Caco-2 (cell line): ENCODE measurements at regions not wholly inside any gene's neighbourhood (a gene's known extent, or its start where the extent isn't known, plus 50 kb on each side); places are given as distances from the start of the nearest gene placed in this dataset.

ENCODE experiments used
- BruUV-seq: library from RNA; stranded (reverse); fragments of 400-500 nt; replicated peaks from 2 replicates; lab custom pipeline; 2021; lab: Mats Ljungman, UMichigan
- CTCF ChIA-PET: fragments of 300-600 bp; sonication (Branson Sonifier 250); formaldehyde crosslinking; loops from one replicate; lab custom pipeline; 2022; ENCODE audit warnings: antibody characterized with exemption; lab: Charles Lee
- POLR2A ChIA-PET: fragments of 300-600 bp; sonication (Branson Sonifier 250); formaldehyde crosslinking; loops from one replicate; lab custom pipeline; 2022; ENCODE audit warnings: antibody characterized with exemption; lab: Charles Lee
- DNase-seq, 2 experiments: peaks; one replicate each; pipeline versions ENCODE4 v3.0.0 to v3.0.0-alpha.2; 2020 to 2022
- H3K27me3 ChIP-seq: replicated peaks from 2 replicates; pipeline ENCODE4 v1.6.0; 2011; ENCODE audit warnings: low read length; ENCODE audit not compliant: control insufficient read depth, insufficient read depth
- H3K36me3 ChIP-seq: 2 replicates; pipeline ENCODE4 v1.5.1; 2011; ENCODE audit warnings: low read length; ENCODE audit not compliant: control insufficient read depth, insufficient read depth
- H3K4me1 ChIP-seq: fragments of 250-450 bp; sonication (Bioruptor Pico); 2 replicates; pipeline ENCODE4 v1.5.1; 2020; ENCODE audit warnings: mild to moderate bottlenecking
- H3K4me3 ChIP-seq: 2 replicates; pipeline ENCODE4 v1.5.1; 2011; ENCODE audit warnings: low read depth, mild to moderate bottlenecking, control low read depth, low read length
- H3K9me3 ChIP-seq: fragments of 250-450 bp; sonication (Bioruptor Pico); 2 replicates; pipeline ENCODE4 v1.5.1; 2020; ENCODE audit warnings: mild to moderate bottlenecking, moderate library complexity
- H3K27ac Mint-ChIP-seq: one replicate; pipeline ENCODE4 v1.8.0; 2022; ENCODE audit warnings: mixed read lengths; ENCODE audit not compliant: unreplicated experiment
- H3K27me3 Mint-ChIP-seq: one replicate; pipeline ENCODE4 v1.8.0; 2022; ENCODE audit warnings: mixed read lengths; ENCODE audit not compliant: insufficient read depth, unreplicated experiment
- H3K36me3 Mint-ChIP-seq: one replicate; pipeline ENCODE4 v1.8.0; 2022; ENCODE audit warnings: mild to moderate bottlenecking, mixed read lengths; ENCODE audit not compliant: insufficient read depth, unreplicated experiment
- H3K4me1 Mint-ChIP-seq: one replicate; pipeline ENCODE4 v1.8.0; 2022; ENCODE audit warnings: low read depth, mixed read lengths; ENCODE audit not compliant: unreplicated experiment
- H3K4me3 Mint-ChIP-seq: one replicate; pipeline ENCODE4 v1.8.0; 2022; ENCODE audit warnings: mild to moderate bottlenecking, moderate library complexity, mixed read lengths; ENCODE audit not compliant: unreplicated experiment
- H3K9me3 Mint-ChIP-seq: one replicate; pipeline ENCODE4 v1.8.0; 2022; ENCODE audit warnings: mixed read lengths; ENCODE audit not compliant: unreplicated experiment
- intact Hi-C: fragments of 100-400 bp; cut with micrococcal nuclease; formaldehyde crosslinking; loops from one replicate; pipeline ENCODE4 v1.10.0; 2022; ENCODE audit not compliant: unreplicated experiment
- TF ChIP-seq, protein P1 (sequence below), 2 experiments: fragments of 200-600 bp in 1 of 2; IDR thresholded peaks; 1 replicate in 1 of 2; 2 replicates in 1 of 2; pipeline versions ENCODE4 v1.5.1 to v1.8.0; 2011 to 2022; ENCODE audit warnings: antibody characterized with exemption in 1 of 2, control low read depth in 1 of 2, inconsistent platforms in 1 of 2, low read depth in 1 of 2, low read length in 1 of 2, mild to moderate bottlenecking in 1 of 2, moderate library complexity in 1 of 2; ENCODE audit not compliant: insufficient read depth in 1 of 2, severe bottlenecking in 1 of 2, unreplicated experiment in 1 of 2

GRCh38 chr10:77687621-77688020, 50.0 kb upstream of the KCNMA1 start:
- TF ChIP-seq, protein P1, sequence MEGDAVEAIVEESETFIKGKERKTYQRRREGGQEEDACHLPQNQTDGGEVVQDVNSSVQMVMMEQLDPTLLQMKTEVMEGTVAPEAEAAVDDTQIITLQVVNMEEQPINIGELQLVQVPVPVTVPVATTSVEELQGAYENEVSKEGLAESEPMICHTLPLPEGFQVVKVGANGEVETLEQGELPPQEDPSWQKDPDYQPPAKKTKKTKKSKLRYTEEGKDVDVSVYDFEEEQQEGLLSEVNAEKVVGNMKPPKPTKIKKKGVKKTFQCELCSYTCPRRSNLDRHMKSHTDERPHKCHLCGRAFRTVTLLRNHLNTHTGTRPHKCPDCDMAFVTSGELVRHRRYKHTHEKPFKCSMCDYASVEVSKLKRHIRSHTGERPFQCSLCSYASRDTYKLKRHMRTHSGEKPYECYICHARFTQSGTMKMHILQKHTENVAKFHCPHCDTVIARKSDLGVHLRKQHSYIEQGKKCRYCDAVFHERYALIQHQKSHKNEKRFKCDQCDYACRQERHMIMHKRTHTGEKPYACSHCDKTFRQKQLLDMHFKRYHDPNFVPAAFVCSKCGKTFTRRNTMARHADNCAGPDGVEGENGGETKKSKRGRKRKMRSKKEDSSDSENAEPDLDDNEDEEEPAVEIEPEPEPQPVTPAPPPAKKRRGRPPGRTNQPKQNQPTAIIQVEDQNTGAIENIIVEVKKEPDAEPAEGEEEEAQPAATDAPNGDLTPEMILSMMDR (IDR thresholded peaks at IDR 0.05; ENCODE audit: insufficient read depth in 1 of 2, low read depth in 1 of 2, low read length in 1 of 2, severe bottlenecking in 1 of 2, unreplicated experiment in 1 of 2), result no peak
- no peaks in the 10 kb centered on the region for H3K36me3 ChIP-seq
- H3K9me3 ChIP-seq, result no peaks in the 10 kb centered on the region
- intact Hi-C loops, result no loop called here
- CTCF ChIA-PET, result interaction anchor here (0.5 kb wide), 1 partner anchor 1048 kb away, joined by 3 read pairs; no protein-coding TSS in a partner anchor
- DNase-seq, result no peak
- Mint-ChIP-seq H3K9me3 (no peaks in the 10 kb centered on the region), H3K4me1 (no peaks in the 10 kb centered on the region), H3K27ac (no peak overlapping the region), H3K4me3 (no peak overlapping the region), H3K36me3 (no peaks in the 10 kb centered on the region), H3K27me3 (peaks cover 9% of the 10 kb centered on the region)
- 0 out of 2 replicates have a peak, but pooled peaks cover 1% of the 10 kb centered on the region for H3K27me3 ChIP-seq
- POLR2A ChIA-PET, result no interaction called here
- H3K4me1 ChIP-seq, result no peaks in the 10 kb centered on the region
- no TSS peak for BruUV-seq
- H3K4me3 ChIP-seq, result no peak overlapping the region
